Muscle of back (tissue), 3 donors: ENCODE measurements at regions not wholly inside any gene's neighbourhood (a gene's known extent, or its start where the extent isn't known, plus 50 kb on each side); places are given as distances from the start of the nearest gene placed in this dataset.

Experiments
- DNase-seq, 3 donors: peaks; one replicate each; pipeline versions ENCODE4 v3.0.0 to v3.0.0-alpha.2; 2013

DNA sequence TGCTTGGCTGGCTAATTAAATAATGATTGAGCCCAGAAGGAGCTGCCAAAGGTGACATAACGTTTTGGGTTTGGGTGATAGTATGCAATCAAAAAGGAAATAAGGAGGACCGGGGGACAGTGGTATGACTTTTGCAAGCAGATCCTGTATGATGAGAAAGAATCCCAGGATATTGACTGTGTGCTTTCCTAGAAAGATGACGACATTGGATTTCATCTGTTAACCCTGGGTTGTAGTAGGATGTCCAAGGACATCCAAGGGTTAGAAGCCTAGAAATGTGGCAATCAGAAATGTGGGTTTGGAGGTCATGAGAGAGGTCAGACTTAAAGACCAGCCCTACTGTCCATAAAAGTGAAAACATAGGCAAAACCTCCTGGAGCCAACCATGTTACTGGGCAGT lies 50.3 kb upstream of the HMHB1 start:
- no peak for DNase-seq

DNA sequence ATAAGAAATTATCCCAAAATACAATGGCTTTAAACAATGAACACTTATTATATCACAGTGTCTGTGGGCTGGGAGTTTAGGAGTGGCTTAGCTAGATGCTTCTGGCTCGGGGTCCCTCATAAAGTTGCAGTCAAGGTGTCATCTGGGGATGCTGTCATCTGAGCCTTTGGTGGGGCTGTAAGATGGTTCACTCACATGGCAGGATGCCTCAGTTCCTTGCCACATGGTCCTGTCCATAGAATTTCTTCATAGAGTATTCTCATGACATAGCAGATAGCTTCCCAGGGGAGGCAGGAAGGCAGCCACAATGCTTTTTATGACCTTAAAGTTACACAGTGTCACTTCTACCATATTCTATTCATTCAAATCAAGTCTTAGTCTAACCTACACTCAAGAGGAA lies 51.2 kb upstream of the HMHB1 start:
- DNase-seq, result no peak

DNA sequence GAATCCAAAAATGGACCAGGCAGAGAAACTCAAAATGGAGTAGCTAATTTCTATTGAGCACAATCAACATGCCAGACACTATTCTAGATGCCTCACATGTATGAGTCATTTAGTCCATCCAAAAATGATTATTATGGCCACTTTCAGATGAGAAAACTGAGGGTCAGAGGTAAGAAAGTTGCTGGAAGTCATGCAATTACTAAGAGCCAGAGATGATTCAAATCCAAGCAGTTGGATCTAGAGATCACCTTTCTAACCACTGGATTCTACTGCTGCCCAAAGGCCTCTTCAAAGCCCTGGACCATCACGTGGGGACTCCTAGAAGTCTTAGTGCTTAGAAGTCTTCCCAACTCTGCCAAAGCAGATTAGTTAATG lies 51.8 kb upstream of the HMHB1 start:
- no peak for DNase-seq

DNA sequence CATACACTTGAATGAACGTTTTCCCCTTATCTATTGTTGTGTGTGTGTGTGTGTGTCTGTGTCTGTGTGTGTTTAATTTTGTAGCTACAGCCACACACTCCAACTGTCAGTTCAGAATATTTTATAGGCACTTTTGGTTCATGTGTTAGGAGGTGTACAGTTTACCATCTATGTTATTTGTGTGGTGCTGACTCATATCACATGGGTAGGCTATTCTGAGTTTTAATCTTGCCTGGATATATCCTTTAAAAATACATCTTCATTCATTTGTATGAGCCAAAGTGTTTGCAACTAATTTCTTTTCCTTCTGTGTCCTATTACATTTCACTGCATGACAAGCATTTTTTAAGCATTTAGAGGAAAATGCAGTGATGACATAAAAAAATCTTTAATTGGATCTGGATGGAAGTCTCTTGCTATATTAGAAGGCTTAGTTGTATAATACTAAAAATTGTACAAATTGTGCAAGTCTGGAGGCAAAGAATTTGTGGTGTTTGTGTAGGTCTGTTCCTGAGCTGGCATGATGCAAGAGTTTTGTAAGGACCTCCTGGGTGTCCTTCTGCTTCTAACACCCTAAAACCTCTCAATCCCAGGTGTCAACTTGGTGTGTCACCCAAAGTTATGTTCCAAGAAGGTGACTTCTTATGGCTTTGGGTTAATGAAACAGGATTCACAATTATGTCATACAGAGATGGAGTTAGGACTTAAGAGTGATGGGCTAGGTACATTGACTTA lies 52.4 kb upstream of the HMHB1 start:
- DNase-seq, result peak in 1 of 3 donors; percentile 38

DNA sequence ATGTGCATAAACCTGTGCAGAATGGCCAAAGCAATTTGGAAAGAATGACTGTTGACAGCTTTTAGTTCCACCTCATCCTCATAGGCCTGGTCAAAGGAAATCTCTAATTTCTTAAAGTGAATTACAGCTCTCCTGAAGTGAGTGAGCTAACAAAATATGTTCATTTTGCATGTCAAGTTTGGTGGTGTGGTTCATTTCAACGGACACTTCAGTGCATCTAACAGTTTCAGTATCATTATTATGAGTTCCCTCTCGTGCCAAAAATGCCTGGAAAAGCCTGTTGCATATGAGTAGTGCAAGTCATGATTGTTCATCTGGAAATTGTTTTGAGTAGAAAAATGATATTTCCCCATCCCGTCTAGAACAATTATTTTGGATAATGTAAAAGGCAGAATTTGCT lies 53.2 kb upstream of the HMHB1 start:
- peak in 2 of 3 donors; percentile 65 to 79 for DNase-seq

DNA sequence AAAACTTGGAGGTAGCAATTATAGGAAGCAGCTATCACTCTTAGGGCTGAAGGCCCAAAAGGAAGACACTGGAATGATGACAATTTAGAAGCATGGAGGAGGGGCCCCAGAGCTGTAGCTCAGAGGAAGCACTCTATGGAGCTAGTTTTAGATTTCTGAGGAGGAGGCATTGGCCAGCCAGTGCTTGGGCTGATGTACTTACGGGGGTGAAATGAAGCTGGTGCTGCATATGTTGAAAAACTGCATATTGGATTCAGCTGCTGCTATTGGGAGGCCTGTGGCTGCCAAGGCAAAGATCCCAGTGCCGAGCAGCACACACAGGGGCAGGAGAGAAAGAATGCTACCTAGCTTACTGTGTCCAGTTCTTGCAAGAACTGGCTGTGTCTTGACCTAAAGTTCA lies 53.9 kb upstream of the HMHB1 start:
- peak in 1 of 3 donors; percentile 56 for DNase-seq

DNA sequence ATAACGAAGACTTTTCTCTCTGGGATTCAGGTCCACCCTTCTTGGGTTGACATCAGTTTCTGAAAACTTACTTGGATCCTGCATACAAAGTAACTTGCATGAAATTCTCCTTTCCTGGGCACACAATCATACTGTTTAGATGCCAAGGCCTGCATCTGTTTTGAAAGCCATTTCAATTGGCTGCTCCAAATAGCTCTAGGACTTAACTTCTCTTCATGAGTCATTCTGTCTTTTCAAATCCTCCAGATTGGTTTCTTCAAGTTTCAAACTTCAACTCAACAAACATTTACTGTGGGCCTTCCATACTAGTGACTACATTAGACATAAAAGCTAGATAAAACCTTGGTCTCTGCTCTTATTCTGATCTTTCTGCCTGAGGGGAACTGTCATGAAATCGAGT lies 54.8 kb upstream of the HMHB1 start:
- peak in 1 of 3 donors; percentile 34 for DNase-seq

DNA sequence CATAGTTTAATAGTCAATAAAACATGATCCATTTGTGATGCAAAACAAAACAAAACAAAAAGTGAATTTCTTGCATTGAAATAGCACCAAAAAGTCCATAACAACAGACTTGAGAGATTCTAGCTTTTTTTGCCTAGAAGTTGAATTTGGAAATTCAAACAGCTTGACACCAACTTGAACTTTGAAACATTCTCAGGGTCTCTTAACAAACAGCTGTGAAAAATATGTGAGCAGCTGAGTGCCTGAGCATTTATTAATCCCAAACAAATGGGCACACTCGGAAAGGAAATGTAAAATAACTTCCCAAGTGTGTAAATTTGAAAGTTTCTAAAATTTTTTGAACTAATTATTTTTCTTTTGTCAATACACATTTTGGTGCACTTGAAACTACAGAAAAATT lies 56.0 kb upstream of the HMHB1 start:
- peak in 2 of 3 donors; percentile 51 to 69 for DNase-seq

DNA sequence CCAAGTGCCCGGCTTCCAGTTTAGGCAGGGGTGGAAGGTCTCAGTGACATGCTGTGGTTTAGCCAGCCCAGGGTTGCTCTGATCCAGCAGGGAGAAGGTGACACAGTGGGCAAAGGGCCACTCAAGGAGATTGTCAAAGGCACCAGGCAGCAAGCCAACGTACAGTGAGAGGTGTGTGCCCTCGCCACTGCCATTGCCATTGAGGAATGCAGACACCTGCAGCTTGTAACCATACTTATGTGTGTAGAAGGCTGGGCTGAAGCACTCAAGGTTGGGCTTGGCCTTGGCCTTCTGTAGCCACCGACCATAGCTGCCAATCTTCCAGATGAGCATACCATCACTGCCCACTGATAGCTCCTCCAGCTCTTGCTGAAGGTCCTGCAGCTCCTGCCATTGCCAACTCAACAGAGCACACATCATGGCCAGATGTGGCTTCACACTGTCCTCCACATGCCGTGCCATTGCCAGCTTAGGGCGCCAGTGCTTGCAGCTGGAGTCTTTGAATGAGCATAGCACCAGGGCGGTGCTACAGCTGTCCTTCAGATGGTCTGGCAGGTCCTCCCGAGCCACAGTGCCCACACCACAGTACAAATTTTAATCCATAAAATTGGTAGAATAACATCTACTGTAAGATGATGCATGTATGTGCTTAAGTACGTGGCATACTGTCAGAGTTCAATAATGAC lies 59.7 kb upstream of the HMHB1 start:
- DNase-seq, result peak in 1 of 3 donors; percentile 55

DNA sequence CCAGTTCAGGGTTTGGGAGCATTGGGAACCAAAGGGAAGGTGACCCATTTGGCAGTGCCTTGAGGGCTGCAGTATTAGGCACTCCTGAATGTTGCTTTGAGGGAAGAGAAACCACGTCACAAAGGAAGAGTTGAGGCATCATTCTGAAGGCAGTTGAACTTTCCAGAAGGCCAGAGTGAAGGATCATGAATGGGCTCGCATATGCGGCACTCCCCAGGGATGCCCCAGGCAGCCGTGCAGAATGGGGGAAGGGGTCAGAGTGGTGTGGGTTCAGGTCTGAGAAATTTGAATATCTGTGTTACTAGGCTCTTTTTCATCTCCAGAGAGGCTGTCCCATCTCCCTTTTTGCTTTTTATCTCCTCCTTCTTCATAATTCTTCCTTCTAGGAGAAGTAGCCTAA lies 60.6 kb upstream of the HMHB1 start:
- DNase-seq, result no peak

DNA sequence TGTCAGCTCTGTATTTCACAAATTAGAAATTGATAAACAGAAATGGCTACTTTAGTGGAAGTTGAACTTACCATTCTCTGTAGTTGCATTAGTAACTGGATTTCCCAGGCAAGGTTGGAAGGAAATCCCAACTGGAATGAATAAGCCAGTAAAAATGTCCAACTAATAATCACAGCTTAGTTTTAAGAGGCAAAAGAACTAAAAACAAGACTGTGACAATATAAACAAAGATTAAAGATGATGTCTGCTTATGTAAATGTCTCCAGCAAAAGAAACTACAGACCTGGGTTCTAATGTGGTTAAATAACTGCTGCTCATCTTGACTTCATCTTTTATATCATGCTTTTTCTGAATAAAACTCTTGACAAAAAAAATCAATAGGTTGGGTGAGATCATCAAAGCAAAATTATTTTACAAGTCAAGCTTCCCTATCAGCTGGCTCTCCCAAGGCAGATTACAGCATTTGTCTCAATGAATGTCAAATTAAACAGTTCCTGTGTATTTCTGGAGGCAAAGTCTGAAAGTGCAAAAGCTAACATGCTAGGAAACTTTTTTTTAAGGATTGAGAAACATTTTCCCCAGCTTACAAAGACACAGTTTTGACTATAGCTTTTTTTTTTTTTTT lies 62.3 kb upstream of the HMHB1 start:
- DNase-seq, result no peak

DNA sequence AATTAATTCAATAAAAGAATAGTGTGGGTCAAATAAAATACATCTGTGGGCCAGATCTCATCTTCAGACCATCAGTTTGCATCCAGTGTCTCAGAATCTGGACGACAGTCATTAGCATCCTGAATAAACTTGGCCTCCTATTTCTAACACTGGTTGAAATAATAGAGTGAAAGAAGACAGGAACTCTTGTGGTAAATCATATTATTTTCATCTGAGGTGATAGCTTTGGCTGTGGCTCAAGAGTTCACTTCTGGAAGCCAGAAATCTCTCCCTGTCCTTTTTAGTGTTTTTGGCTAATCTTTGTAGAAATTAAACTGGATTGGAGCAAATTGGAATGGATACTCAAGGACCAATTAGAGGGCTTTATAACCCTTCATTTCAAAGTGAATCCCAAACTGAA lies 63.4 kb upstream of the HMHB1 start:
- no peak for DNase-seq

DNA sequence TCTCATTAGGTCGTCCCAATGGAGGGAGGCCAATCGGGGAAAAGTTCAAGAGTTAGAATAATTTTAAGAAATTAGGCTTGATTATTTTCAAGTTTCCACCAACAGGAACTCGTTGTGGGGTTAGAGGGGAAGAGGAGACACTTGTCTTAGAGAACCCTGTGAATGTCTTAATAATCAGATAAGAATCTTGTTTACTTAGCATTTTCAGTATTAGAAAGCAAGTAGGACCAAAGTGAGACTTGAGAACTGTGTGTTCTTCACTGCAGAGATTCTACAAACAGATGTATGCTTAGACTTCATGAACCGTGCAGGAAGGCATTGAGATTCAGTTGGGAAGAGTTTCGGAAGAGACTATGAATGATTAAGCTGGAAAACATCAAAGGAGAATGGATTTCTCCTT lies 69.0 kb upstream of the HMHB1 start:
- DNase-seq, result no peak

DNA sequence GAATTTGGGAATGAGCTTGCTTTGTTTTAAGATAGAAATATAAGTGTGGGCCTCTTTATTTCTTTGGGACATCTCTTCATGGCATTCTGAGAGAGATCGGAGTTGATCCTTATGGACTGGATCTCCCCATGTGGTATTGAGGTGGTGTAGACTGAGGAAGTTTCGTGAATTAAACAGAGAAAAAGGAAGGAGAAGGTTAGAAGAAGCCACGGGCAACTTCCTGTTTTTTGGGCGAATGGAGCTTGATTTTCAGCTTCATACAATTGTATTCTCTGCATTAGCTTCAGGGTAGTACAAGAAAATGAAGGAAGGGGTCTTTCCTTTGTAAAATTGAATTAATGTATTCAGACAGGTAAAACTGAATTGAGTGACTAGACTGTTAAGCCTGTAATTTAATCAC lies 70.5 kb upstream of the HMHB1 start:
- no peak for DNase-seq

DNA sequence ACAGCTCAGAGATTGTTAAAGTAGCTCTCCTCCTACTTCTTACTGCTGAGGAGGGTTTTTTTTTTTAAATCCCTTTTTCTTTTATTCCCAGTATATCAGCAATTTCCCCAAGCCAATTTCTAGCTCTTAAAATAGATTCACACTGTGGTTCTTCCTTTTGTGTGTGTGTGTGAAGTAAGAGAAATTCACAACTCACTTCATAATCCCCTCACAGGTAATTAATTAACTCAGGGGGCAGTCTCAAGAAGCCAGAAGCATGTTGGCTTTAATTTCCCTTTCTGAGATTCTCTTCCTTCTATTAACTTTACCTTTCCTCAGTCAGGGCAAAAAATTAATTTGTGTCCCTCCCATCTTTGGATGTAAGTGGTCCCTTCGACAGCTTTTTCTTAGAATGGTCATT lies 71.0 kb upstream of the HMHB1 start:
- DNase-seq, result no peak

DNA sequence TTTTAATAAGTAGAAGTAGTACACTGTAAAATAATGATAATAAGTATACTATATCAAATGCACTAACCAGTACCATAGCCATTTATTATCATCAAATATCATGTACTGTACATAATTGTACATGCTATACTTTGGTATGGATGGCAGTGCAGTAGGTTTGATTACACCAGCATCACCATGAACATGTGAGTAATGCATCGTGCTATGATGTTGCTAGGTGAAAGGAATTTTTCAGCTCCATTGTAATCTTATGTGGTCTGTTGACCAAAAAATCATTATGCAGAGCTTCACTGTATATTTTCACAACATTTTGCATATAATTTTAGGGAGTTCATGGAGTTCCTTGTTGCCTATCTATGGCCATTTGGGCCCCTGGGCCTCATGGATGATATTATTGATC lies 72.2 kb upstream of the HMHB1 start:
- no peak for DNase-seq

DNA sequence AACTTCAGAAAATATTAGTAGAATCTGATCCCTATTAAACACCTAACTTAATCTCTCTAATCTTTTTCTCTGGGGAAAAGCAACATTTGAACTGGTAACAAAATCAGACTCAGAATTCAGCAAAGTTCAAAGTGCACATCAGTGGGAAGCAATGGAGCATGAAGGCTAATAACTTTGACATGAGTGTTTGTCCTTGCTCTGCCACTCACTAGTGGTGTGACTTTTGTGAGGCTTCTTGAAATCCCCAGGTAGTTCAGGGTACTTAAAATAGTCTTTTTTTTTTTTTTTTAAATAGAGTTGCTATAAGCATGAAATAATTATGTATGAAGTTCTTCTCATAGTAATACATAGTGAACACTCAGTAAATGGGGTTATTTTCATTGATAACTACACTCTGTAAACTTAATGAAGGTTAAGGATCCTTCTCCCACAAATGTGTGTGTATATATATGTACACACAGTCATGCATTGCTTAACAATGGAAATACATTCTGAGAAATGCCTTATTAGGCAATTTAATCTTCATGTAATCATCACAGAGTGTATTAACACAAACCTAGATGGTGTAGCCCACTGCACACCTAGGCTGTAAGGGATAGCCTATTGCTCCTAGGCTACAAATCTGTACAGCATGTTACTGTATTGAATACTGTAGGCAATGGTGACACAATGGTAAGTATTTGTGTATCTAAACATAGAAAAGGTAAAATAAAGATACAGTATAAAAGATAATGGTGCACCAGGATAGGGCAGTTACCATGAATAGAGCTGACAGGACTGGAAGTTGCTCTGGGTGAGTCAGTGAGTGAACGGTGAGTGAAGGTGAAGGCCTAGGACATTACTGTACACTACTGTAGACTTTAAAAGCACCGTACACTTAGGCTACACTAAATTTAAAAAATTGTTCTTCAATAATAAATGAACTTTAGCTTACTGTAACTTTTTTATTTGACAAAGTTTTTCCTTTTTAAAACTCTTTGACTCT lies 73.3 kb upstream of the HMHB1 start:
- no peak for DNase-seq

DNA sequence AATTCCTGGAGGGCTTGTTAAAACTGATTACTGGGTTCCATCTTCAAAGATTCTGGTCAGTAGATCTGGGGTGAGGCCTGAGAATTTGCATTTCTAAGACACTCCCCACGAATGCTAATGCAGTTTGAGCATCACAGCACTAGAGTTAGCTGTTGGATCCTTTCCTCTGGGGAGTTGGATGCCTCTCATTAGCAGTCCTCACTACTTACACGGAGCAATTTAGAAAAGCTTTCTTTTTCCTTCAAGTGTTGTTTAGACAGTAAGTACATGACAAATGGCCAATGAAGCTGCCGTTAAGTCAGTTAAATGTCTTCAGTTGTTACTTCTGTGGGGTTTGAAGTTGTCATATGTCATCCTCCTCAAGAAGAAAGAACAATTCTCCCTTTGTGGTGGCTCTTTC lies 74.9 kb upstream of the HMHB1 start:
- no peak for DNase-seq

DNA sequence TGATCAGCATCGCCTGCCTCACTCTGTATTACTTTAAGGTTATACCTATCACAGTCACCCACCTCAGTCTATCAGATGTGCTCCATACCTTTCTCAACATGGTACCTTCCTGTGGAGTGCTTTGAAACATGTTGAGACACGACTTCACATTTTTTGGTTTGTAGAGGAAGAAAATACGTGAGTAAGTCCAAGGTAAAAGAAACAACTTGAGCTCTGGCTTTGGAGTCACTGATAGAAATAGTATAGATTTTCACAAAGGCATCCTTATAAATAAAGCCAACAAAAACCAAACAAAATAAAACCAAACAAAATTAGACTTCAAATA lies 77.5 kb upstream of the HMHB1 start:
- no peak for DNase-seq

DNA sequence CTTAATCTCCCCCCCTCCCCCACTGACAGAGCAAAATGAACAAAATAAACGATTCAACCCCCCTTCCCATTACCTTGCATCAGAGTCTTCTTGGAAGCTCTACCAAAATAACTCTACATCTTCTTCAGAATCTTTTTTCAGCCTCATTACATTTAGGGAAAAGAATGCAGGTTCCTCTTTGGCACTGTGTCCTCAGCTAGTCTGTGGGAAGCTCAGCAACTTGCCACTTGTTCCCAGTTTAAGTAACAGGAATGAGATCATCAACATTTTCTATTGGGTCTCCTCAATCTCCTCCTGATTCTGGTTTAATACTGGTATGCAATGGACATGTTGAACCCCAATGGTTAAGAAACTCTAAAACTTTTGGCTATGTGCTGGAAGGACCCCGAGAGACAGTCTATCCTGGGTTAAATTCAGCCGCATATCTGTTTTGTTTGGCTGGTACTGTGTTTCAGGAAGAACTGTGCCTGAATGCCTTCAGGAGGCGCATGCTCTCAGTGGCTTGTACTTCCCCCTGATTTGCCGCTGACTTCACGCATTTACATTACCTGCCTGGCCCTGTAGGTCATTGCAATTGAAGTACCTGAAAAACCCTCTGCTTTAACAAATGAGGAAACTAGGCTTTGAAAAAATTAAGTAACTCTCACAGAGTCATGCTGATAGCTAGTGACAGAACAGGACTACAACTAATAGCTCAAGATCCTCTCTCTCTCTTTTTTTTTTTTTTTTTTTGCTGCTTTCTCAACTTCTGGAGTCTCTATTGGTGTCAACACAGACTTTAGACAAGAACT lies 78.1 kb upstream of the HMHB1 start:
- DNase-seq, result no peak

DNA sequence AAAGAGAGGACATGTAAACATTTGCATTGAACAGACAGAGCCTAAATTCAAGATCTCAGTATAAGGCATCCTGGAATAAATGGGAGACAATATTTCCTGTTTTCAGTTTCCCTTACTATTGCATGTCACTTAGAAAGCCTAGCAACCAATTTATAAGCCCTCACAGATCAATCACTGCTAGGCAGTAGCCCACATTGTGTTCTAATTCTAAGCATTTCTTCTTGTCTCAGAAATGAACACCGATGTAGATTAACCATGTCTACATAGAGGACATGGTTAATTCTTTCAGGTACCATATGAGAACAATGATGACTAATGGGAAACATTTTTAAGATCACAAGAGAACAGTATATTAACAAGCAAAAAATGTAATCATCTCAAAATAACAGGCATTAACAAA lies 79.6 kb upstream of the HMHB1 start:
- no peak for DNase-seq
